Lower lobe of right lung (tissue), 2 donors: ENCODE measurements at regions not wholly inside any gene's neighbourhood (a gene's known extent, or its start where the extent isn't known, plus 50 kb on each side); places are given as distances from the start of the nearest gene placed in this dataset.

ENCODE experiments used
- ATAC-seq, 2 donors: fragments of 200-7000 bp; cut with Tn5 transposase; one replicate each; pipeline ENCODE4 v1.9.1; 2020 to 2022; ENCODE audit warnings: mild to moderate bottlenecking in 2 of 2, moderate library complexity in 2 of 2
- DNase-seq: peaks from one replicate; pipeline ENCODE4 v3.0.0-alpha.2; 2020
- H3K27ac ChIP-seq: fragments of 200-600 bp; one replicate; pipeline ENCODE4 v1.8.0; 2022
- H3K27me3 ChIP-seq: fragments of 200-600 bp; one replicate; pipeline ENCODE4 v1.8.0; 2022; ENCODE audit warnings: low read depth
- H3K36me3 ChIP-seq: fragments of 200-600 bp; one replicate; pipeline ENCODE4 v1.8.0; 2022; ENCODE audit warnings: mild to moderate bottlenecking
- H3K4me1 ChIP-seq: fragments of 200-600 bp; one replicate; pipeline ENCODE4 v1.8.0; 2022
- H3K4me3 ChIP-seq: fragments of 200-600 bp; one replicate; pipeline ENCODE4 v1.8.0; 2022; ENCODE audit warnings: mild to moderate bottlenecking
- H3K9me3 ChIP-seq: fragments of 200-600 bp; one replicate; pipeline ENCODE4 v1.8.0; 2022
- CTCF ChIP-seq: fragments of 200-600 bp; IDR thresholded peaks from one replicate; pipeline ENCODE4 v1.8.0; 2022; ENCODE audit warnings: antibody characterized with exemption, mild to moderate bottlenecking
- intact Hi-C: fragments of 100-400 bp; cut with DNase I; formaldehyde crosslinking; loops from one replicate; pipeline ENCODE4 v1.11.0; 2022
- donor health status: DM: no; HTN: yes; CAD: no; lungs with severe emphysema.

GRCh38 chr6:156557251-156557910 lies 219.8 kb upstream of the ARID1B start:
- TF ChIP-seq CTCF = no peak
- no peaks in the 10 kb centered on the region for H3K36me3 ChIP-seq
- ATAC-seq (peak; percentile 58 to 70), DNase-seq (no peak)
- peak overlapping the region; percentile 0 for H3K27ac ChIP-seq
- H3K4me3 ChIP-seq = no peak overlapping the region
- H3K27me3 ChIP-seq = no peaks in the 10 kb centered on the region
- intact Hi-C loops = no loop called here
- H3K4me1 ChIP-seq = no peaks in the 10 kb centered on the region
- peaks cover 6% of the 10 kb centered on the region for H3K9me3 ChIP-seq

DNA sequence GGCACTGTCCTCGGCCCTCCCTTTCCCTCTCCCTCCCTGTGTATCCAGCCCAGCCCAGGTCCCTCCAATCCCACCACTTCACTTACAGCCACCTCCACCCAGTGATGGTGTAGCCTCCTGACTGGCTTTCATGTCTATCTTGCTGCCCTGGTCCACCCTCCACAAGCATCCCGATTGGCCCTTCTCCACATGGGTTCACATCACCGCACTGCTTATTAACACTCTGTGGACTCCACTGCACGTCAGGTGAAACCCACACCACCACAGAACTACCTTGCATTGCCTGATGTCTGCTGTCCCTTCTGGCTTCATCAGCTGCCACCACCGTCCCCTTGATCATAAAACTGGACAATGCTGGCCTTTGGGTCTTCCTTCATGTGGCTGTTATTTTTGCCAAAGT lies 220.4 kb upstream of the ARID1B start:
- TF ChIP-seq CTCF = no peak
- ATAC-seq (peak; percentile 23 to 28), DNase-seq (no peak)
- Histone ChIP-seq H3K27me3 (no peaks in the 10 kb centered on the region), H3K9me3 (peaks cover 6% of the 10 kb centered on the region), H3K4me3 (no peak overlapping the region), H3K4me1 (no peaks in the 10 kb centered on the region), H3K27ac (no peak overlapping the region), H3K36me3 (no peaks in the 10 kb centered on the region)
- intact Hi-C loops = no loop called here

DNA sequence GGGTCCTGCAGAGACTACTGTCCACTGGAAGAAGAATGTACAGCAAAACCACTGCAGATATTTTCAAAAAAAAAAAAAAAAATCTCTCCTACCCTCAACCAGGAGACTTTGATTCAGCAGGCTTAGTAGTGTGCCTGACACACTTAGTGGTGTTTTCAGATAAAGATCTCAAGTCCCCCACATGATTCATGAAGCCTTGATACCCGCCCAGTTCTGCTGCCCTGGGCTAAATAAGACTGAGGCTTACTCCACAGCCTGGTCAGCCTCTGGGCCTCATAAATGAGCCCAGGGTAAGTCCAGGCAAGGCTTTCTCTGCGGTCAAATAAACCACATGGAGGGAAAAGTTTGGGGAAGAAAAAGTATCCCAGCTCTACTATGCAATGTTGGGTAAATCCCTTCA lies 222.1 kb upstream of the ARID1B start:
- H3K36me3 ChIP-seq = no peaks in the 10 kb centered on the region
- DNase-seq = no peak
- H3K9me3 ChIP-seq = peaks cover 3% of the 10 kb centered on the region
- no peak overlapping the region for H3K4me3 ChIP-seq
- no peak for ATAC-seq
- no peaks in the 10 kb centered on the region for H3K27me3 ChIP-seq
- intact Hi-C loops = no loop called here
- no peaks in the 10 kb centered on the region for H3K4me1 ChIP-seq
- H3K27ac ChIP-seq = no peak overlapping the region
- TF ChIP-seq CTCF = no peak

DNA sequence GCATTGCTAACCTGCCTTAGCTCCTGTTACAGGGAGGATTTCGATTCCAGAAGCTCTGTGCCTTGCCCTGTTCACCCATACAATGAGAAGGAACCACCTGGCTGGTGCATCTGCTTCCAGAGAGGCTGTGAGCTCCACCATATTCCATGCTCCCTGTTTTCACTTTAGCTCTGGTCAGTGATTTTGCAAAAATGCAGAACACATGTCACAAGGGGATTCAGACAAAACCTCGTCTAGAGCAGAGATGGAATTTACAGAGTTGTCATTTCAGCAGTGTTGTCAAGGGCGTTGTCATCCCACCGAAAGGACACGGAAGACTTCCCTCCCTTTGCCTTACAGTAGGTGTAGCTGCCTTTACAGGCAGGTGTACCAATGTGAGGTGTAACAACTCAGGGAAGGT lies 223.0 kb upstream of the ARID1B start:
- Histone ChIP-seq H3K36me3 (no peaks in the 10 kb centered on the region), H3K27me3 (no peaks in the 10 kb centered on the region), H3K4me1 (no peaks in the 10 kb centered on the region), H3K27ac (no peak overlapping the region), H3K9me3 (no peaks in the 10 kb centered on the region), H3K4me3 (no peak overlapping the region)
- ATAC-seq (no peak), DNase-seq (no peak)
- no peak for TF ChIP-seq CTCF
- intact Hi-C loops = no loop called here

GRCh38 chr6:156552849-156553248 lies 224.3 kb upstream of the ARID1B start:
- no peak for DNase-seq
- intact Hi-C loops = no loop called here
- H3K27ac ChIP-seq = no peak overlapping the region

More at GRCh38 chr6:156552849-156553248, 224.3 kb upstream of the ARID1B start:
- Histone ChIP-seq H3K4me1 (no peaks in the 10 kb centered on the region), H3K9me3 (no peaks in the 10 kb centered on the region), H3K36me3 (no peaks in the 10 kb centered on the region), H3K4me3 (no peak overlapping the region), H3K27me3 (no peaks in the 10 kb centered on the region)
- no peak for ATAC-seq
- TF ChIP-seq CTCF = no peak
